ENCODE measurements at regions not wholly inside any gene's neighbourhood (a gene's known extent, or its start where the extent isn't known, plus 50 kb on each side); places are given as distances from the start of the nearest gene placed in this dataset.

- Histone ChIP-seq H3K4me3 (no peak overlapping the region), H3K4me1 (replicated peaks in 1 of 2) (no peaks in the 10 kb centered on the region), H3K36me3 (replicated peaks in 1 of 2) (no peaks in the 10 kb centered on the region), H3K27ac (no peak overlapping the region), H3K27me3 (no peaks in the 10 kb centered on the region), H3K9me3 (replicated peaks in 1 of 3) (peaks cover 0 to 7% (median 0%) of the 10 kb centered on the region in 3 donors)
- intact Hi-C loops (cut with DNase I), result no loop called here
- TF ChIP-seq POLR2A (IDR thresholded peaks at IDR 0.05), result no peak
- TF ChIP-seq CTCF (IDR thresholded peaks at IDR 0.05), result no peak
- DNase-seq, result no peak
- 65 to 85% (median 76%) methylated on average over 1 of the region's 1 CpG for WGBS, 4 donors
Measured at GRCh38 chr1:238944028-238944427, 442.3 kb upstream of the CHRM3 start.

- H3K27me3 ChIP-seq, result no peaks in the 10 kb centered on the region
- intact Hi-C loops (cut with DNase I), result no loop called here
- H3K4me3 ChIP-seq, result no peak overlapping the region
- H3K9me3 ChIP-seq (replicated peaks in 1 of 3), result no peaks in the 10 kb centered on the region
- H3K4me1 ChIP-seq (replicated peaks in 1 of 2), result no peaks in the 10 kb centered on the region
- H3K27ac ChIP-seq, result no peak overlapping the region
- TF ChIP-seq CTCF (IDR thresholded peaks at IDR 0.05), result no peak
- TF ChIP-seq POLR2A (IDR thresholded peaks at IDR 0.05), result no peak
- no peaks in the 10 kb centered on the region for H3K36me3 ChIP-seq (replicated peaks in 1 of 2)
- 91 to 96% (median 94%) methylated on average over 1 of the region's 1 CpG for WGBS, 4 donors
- no peak for DNase-seq
Measured at GRCh38 chr1:238927899-238928298, 458.5 kb upstream of the CHRM3 start.

- DNase-seq, result no peak
- no peak overlapping the region for H3K4me3 ChIP-seq
- no peaks in the 10 kb centered on the region for H3K36me3 ChIP-seq (replicated peaks in 1 of 2)
- WGBS, 4 donors, result 70 to 87% (median 78%) methylated on average over 4 of the region's 4 CpGs
- H3K4me1 ChIP-seq (replicated peaks in 1 of 2), result no peaks in the 10 kb centered on the region
- no peaks in the 10 kb centered on the region for H3K27me3 ChIP-seq
- intact Hi-C loops (cut with DNase I), result no loop called here
- no peaks in the 10 kb centered on the region for H3K9me3 ChIP-seq (replicated peaks in 1 of 3)
- TF ChIP-seq POLR2A (IDR thresholded peaks at IDR 0.05) (no peak), CTCF (IDR thresholded peaks at IDR 0.05) (no peak)
- H3K27ac ChIP-seq, result no peak overlapping the region
Measured at GRCh38 chr1:238916828-238917227, 469.5 kb upstream of the CHRM3 start.

- H3K27me3 ChIP-seq, result no peaks in the 10 kb centered on the region
- no peaks in the 10 kb centered on the region for H3K36me3 ChIP-seq (replicated peaks in 1 of 2)
- 71 to 81% (median 78%) methylated on average over 1 of the region's 1 CpG for WGBS, 4 donors
- no peak overlapping the region for H3K27ac ChIP-seq
- no peak for DNase-seq
- intact Hi-C loops (cut with DNase I), result no loop called here
- H3K9me3 ChIP-seq (replicated peaks in 1 of 3), result no peaks in the 10 kb centered on the region
- no peak overlapping the region for H3K4me3 ChIP-seq
- no peaks in the 10 kb centered on the region for H3K4me1 ChIP-seq (replicated peaks in 1 of 2)
- no peak for TF ChIP-seq CTCF (IDR thresholded peaks at IDR 0.05)
- no peak for TF ChIP-seq POLR2A (IDR thresholded peaks at IDR 0.05)
Measured at GRCh38 chr1:238914346-238914745, 472.0 kb upstream of the CHRM3 start.

All from adrenal gland (tissue), 9 donors.